Stomach (tissue), 4 donors: ENCODE measurements at regions not wholly inside any gene's neighbourhood (a gene's known extent, or its start where the extent isn't known, plus 50 kb on each side); places are given as distances from the start of the nearest gene placed in this dataset.

Source experiments
- EP300 ChIP-seq: sonication (generic); formaldehyde crosslinking; IDR thresholded peaks from one replicate; pipeline ENCODE4 v1.6.1; 2017; ENCODE audit warnings: antibody characterized with exemption
- POLR2A ChIP-seq, 4 donors: fragments of 450-650 bp; IDR thresholded peaks; one replicate each; pipeline ENCODE4 v1.6.1; 2016; ENCODE audit warnings: antibody characterized with exemption in 4 of 4, control low read depth in 2 of 4, mild to moderate bottlenecking in 1 of 4, moderate library complexity in 1 of 4
- POLR2AphosphoS5 ChIP-seq, 3 donors: sonication (generic); formaldehyde crosslinking; IDR thresholded peaks; one replicate each; pipeline ENCODE4 v1.6.1; 2016; ENCODE audit warnings: antibody characterized with exemption in 3 of 3
- TF ChIP-seq, protein P1 (sequence below), 7 experiments: fragments of 450-650 bp in 4 of 7; fragments of 200-600 bp in 3 of 7; sonication (generic) in 3 of 7; IDR thresholded peaks; one replicate each; pipeline ENCODE4 v1.5.1; 2016 to 2019; ENCODE audit warnings: antibody characterized with exemption in 7 of 7, control low read depth in 2 of 7, mild to moderate bottlenecking in 1 of 7

DNA sequence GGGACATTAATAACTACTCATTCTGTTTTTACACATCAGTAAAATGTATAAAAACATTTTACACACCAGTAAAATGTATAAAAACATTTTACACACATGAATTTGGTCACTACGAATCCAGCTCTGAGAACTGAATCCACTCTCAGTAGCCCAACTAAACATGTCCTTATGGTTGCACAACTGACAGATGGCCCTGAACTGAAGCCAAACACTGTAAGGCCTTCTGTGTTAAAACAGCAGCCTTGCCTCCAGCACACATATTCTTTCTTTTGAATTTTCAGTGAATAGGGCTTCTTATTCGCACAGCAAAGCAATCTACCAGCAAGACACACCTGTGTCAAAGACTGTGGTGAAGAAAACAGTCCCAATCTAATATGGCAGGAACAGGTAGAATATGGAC lies 169.9 kb upstream of the FMR1 start:
- TF ChIP-seq, protein P1, sequence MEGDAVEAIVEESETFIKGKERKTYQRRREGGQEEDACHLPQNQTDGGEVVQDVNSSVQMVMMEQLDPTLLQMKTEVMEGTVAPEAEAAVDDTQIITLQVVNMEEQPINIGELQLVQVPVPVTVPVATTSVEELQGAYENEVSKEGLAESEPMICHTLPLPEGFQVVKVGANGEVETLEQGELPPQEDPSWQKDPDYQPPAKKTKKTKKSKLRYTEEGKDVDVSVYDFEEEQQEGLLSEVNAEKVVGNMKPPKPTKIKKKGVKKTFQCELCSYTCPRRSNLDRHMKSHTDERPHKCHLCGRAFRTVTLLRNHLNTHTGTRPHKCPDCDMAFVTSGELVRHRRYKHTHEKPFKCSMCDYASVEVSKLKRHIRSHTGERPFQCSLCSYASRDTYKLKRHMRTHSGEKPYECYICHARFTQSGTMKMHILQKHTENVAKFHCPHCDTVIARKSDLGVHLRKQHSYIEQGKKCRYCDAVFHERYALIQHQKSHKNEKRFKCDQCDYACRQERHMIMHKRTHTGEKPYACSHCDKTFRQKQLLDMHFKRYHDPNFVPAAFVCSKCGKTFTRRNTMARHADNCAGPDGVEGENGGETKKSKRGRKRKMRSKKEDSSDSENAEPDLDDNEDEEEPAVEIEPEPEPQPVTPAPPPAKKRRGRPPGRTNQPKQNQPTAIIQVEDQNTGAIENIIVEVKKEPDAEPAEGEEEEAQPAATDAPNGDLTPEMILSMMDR (IDR thresholded peaks at IDR 0.05), result no peak
- TF ChIP-seq POLR2A (IDR thresholded peaks at IDR 0.05) (no peak), EP300 (no peak), POLR2AphosphoS5 (IDR thresholded peaks at IDR 0.05) (no peak)
